A549 (cell line): ENCODE measurements at regions not wholly inside any gene's neighbourhood (a gene's known extent, or its start where the extent isn't known, plus 50 kb on each side); places are given as distances from the start of the nearest gene placed in this dataset.

Source experiments
- ATAC-seq, 2 experiments: fragments of 200-7000 bp in 1 of 2; fragments of >200 bp in 1 of 2; cut with Nextera tagmentation in 1 of 2; cut with Tn5 transposase in 1 of 2; 3 replicates each; pipeline versions ENCODE4 v1.8.0 to v1.9.1; 2018 to 2020; ENCODE audit warnings: mild to moderate bottlenecking in 1 of 2, moderate library complexity in 1 of 2
- CTCF ChIA-PET: fragments of 300-600 bp; sonication (Branson Sonifier 250); formaldehyde crosslinking; extraction: SDS; loops from one replicate; lab custom pipeline; 2021; ENCODE audit warnings: antibody characterized with exemption, inconsistent platforms; lab: Yijun Ruan, JAX
- POLR2A ChIA-PET: fragments of 350-600 bp; formaldehyde crosslinking; extraction: SDS; loops from one replicate; lab custom pipeline; 2021; ENCODE audit warnings: antibody characterized with exemption, inconsistent platforms; lab: Yijun Ruan, JAX
- DNase-seq, 2 experiments: peaks; one replicate each; pipeline versions ENCODE4 v3.0.0 to v3.0.0-alpha.2; 2011 to 2016; ENCODE audit warnings: low read depth in 1 of 2, low spot score in 1 of 2
- FAIRE-seq: peaks from 2 replicates; lab custom pipeline; 2011; peaks lifted over from hg19 to GRCh38; lab: Jason Lieb, UNC
- H3K27ac ChIP-seq, 2 experiments: fragments of >200 bp; sonication (Bioruptor Twin); formaldehyde crosslinking; 3 replicates each; pipeline ENCODE4 v1.5.1; 2016 to 2017
- H3K4me1 ChIP-seq: fragments of >200 bp; sonication (Bioruptor Twin); formaldehyde crosslinking; 3 replicates; pipeline ENCODE4 v1.6.1; 2016
- H3K4me2 ChIP-seq: fragments of >200 bp; sonication (Bioruptor Twin); formaldehyde crosslinking; 3 replicates; pipeline ENCODE4 v1.6.1; 2016
- H3K4me3 ChIP-seq: fragments of >200 bp; sonication (Bioruptor Twin); formaldehyde crosslinking; 3 replicates; pipeline ENCODE4 v1.5.1; 2016
- H3K9me3 ChIP-seq: fragments of >200 bp; sonication (Bioruptor Twin); formaldehyde crosslinking; 3 replicates; pipeline ENCODE4 v1.6.1; 2016
- BCL3 ChIP-seq: fragments of >200 bp; sonication (Bioruptor Twin); formaldehyde crosslinking; IDR thresholded peaks from 3 replicates; pipeline ENCODE4 v1.6.1; 2016
- BHLHE40 ChIP-seq: IDR thresholded peaks from 2 replicates; pipeline ENCODE4 v1.6.1; 2012; ENCODE audit warnings: low read depth, low read length, inconsistent platforms
- CHD2 ChIP-seq: fragments of 150-350 bp; IDR thresholded peaks from 2 replicates; pipeline ENCODE4 v1.6.1; 2014; ENCODE audit warnings: low read length; ENCODE audit not compliant: partially characterized antibody
- E2F6 ChIP-seq: IDR thresholded peaks from 2 replicates; pipeline ENCODE4 v1.6.1; 2012; ENCODE audit warnings: low read depth, borderline replicate concordance
- EHF ChIP-seq: fragments of 250-450 bp; sonication (Bioruptor Pico); IDR thresholded peaks from 2 replicates; pipeline ENCODE4 v1.5.0; 2020; ENCODE audit warnings: mild to moderate bottlenecking
- ESRRA ChIP-seq: fragments of 150-350 bp; IDR thresholded peaks from 2 replicates; pipeline ENCODE4 v1.6.1; 2014; ENCODE audit warnings: mild to moderate bottlenecking, low read length, borderline replicate concordance
- FOSL2 ChIP-seq, 2 experiments: fragments of 450-650 bp in 1 of 2; fragments of >200 bp in 1 of 2; sonication (Bioruptor Twin) in 1 of 2; formaldehyde crosslinking; IDR thresholded peaks; 2 replicates each; pipeline versions ENCODE4 v1.5.0 to v1.6.1; 2016 to 2020; ENCODE audit warnings: mild to moderate bottlenecking in 1 of 2, moderate library complexity in 1 of 2
- GATA3 ChIP-seq: IDR thresholded peaks from 2 replicates; pipeline ENCODE4 v1.6.1; 2012; ENCODE audit warnings: borderline replicate concordance
- HDAC2 ChIP-seq: fragments of 200-600 bp; sonication (generic); IDR thresholded peaks from 2 replicates; pipeline ENCODE4 v1.6.1; 2016
- HOXA7 ChIP-seq: fragments of 250-450 bp; sonication (Bioruptor Pico); IDR thresholded peaks from 2 replicates; pipeline ENCODE4 v1.5.0; 2020; ENCODE audit warnings: mild to moderate bottlenecking, moderate library complexity
- HOXB5 ChIP-seq: fragments of 250-450 bp; sonication (Bioruptor Pico); IDR thresholded peaks from 2 replicates; pipeline ENCODE4 v1.5.0; 2020; ENCODE audit warnings: mild to moderate bottlenecking, moderate library complexity
- KDM1A ChIP-seq: fragments of 200-600 bp; sonication (generic); IDR thresholded peaks from 2 replicates; pipeline ENCODE4 v1.6.1; 2016; ENCODE audit warnings: low read depth, mild to moderate bottlenecking
- MAFK ChIP-seq: fragments of 450-650 bp; IDR thresholded peaks from 2 replicates; pipeline ENCODE4 v1.6.1; 2014; ENCODE audit not compliant: partially characterized antibody
- MAX ChIP-seq: IDR thresholded peaks from 2 replicates; pipeline ENCODE4 v1.6.1; 2012
- NFE2L2 ChIP-seq: fragments of 150-350 bp; conservative IDR thresholded peaks from 2 replicates; pipeline ENCODE4 v1.6.1; 2014; ENCODE audit warnings: low read length
- NPAS2 ChIP-seq: fragments of 250-450 bp; sonication (Bioruptor Pico); IDR thresholded peaks from 2 replicates; pipeline ENCODE4 v1.8.0; 2022; ENCODE audit warnings: mild to moderate bottlenecking, moderate library complexity, borderline replicate concordance
- POLR2AphosphoS2 ChIP-seq: conservative IDR thresholded peaks from 2 replicates; pipeline ENCODE4 v1.6.1; 2012; ENCODE audit warnings: low read length, improper control_type of control experiment, inconsistent platforms
- RFX5 ChIP-seq: fragments of 450-650 bp; IDR thresholded peaks from 2 replicates; pipeline ENCODE4 v1.7.1; 2014; ENCODE audit warnings: antibody characterized with exemption, mild to moderate bottlenecking, moderate library complexity
- RNF2 ChIP-seq: fragments of 200-600 bp; sonication (generic); IDR thresholded peaks from 2 replicates; pipeline ENCODE4 v1.6.1; 2016; ENCODE audit warnings: low read depth, mild to moderate bottlenecking, antibody characterized with exemption, moderate library complexity, borderline replicate concordance
- SMC3 ChIP-seq: fragments of >200 bp; sonication (Bioruptor Twin); formaldehyde crosslinking; IDR thresholded peaks from 3 replicates; pipeline ENCODE4 v1.6.1; 2018; ENCODE audit warnings: inconsistent platforms
- SREBF2 ChIP-seq: fragments of 450-650 bp; IDR thresholded peaks from 2 replicates; pipeline ENCODE4 v1.6.1; 2014; ENCODE audit warnings: mild to moderate bottlenecking, moderate library complexity
- TFCP2L1 ChIP-seq: fragments of 250-450 bp; sonication (Bioruptor Pico); IDR thresholded peaks from 2 replicates; pipeline ENCODE4 v1.5.0; 2021; ENCODE audit warnings: mild to moderate bottlenecking
- TP53 ChIP-seq: fragments of 250-450 bp; sonication (Bioruptor Pico); IDR thresholded peaks from 2 replicates; pipeline ENCODE4 v1.5.0; 2021; ENCODE audit warnings: mild to moderate bottlenecking, moderate library complexity
- USF2 ChIP-seq: fragments of 450-650 bp; IDR thresholded peaks from 2 replicates; pipeline ENCODE4 v1.6.1; 2014; ENCODE audit warnings: antibody characterized with exemption
- ZC3H11A ChIP-seq: fragments of 450-650 bp; IDR thresholded peaks from 2 replicates; pipeline ENCODE4 v1.6.1; 2014; ENCODE audit warnings: antibody characterized with exemption, mild to moderate bottlenecking
- ZFP36 ChIP-seq: fragments of 450-650 bp; IDR thresholded peaks from 2 replicates; pipeline ENCODE4 v1.6.1; 2014; ENCODE audit warnings: borderline replicate concordance; ENCODE audit not compliant: partially characterized antibody
- ZSCAN20 ChIP-seq: fragments of 250-450 bp; sonication (Bioruptor Pico); IDR thresholded peaks from 2 replicates; pipeline ENCODE4 v1.8.0; 2022; ENCODE audit warnings: mild to moderate bottlenecking, moderate library complexity
- WGBS: methylation state at CpG from one replicate; pipeline ENCODE4 v1.1.6; 2017; ENCODE audit errors: missing lambda C conversion rate; 5-methylcytosine and 5-hydroxymethylcytosine counted together

GRCh38 chr7:13257661-13258060, 570.2 kb downstream of the ARL4A start:
- no peak for ATAC-seq
- no peak overlapping the region for H3K27ac ChIP-seq
- CTCF ChIA-PET: interaction anchor here (5.8 kb wide), 1 partner anchor 573 kb away, joined by 42 read pairs; the partner anchor contains the start of gene ARL4A
- no peak overlapping the region for H3K4me2 ChIP-seq
- no peak for DNase-seq
- H3K4me1 ChIP-seq: no peaks in the 10 kb centered on the region
- no peak overlapping the region for H3K4me3 ChIP-seq
- no peaks in the 10 kb centered on the region for H3K9me3 ChIP-seq
- 73% methylated on average over 6 of the region's 6 CpGs for WGBS
- FAIRE-seq: no peak
- TF ChIP-seq MAX (no peak), EHF (CRISPR knock-in tag) (no peak), HDAC2 (no peak), E2F6 (no peak), NPAS2 (CRISPR knock-in tag) (no peak), ZFP36 (no peak), NFE2L2 (no peak), CHD2 (no peak)
- TF ChIP-seq, all 56 proteins: peak for 0
- POLR2A ChIA-PET: interaction anchor here (1.6 kb wide), 1 partner anchor 571 kb away, joined by 4 read pairs; the partner anchor contains the start of gene ARL4A

- no peak overlapping the region for H3K4me2 ChIP-seq
- ChIA-PET POLR2A (no interaction called here), CTCF (interaction anchor here (5.8 kb wide), 1 partner anchor 573 kb away, joined by 42 read pairs; the partner anchor contains the start of gene ARL4A)
- WGBS: 82% methylated on average over 2 of the region's 2 CpGs
- no peak for FAIRE-seq
- DNase-seq: no peak
- H3K4me3 ChIP-seq: no peak overlapping the region
- H3K9me3 ChIP-seq: no peaks in the 10 kb centered on the region
- TF ChIP-seq FOSL2 (IDR thresholded peaks at IDR 0.05): no peak
- TF ChIP-seq FOSL2 (CRISPR knock-in tag; IDR thresholded peaks at IDR 0.05): no peak
- TF ChIP-seq POLR2AphosphoS2: no peak
- no peak for TF ChIP-seq BCL3
- no peak for TF ChIP-seq HOXA7 (CRISPR knock-in tag)
- TF ChIP-seq BHLHE40: no peak
- no peak for TF ChIP-seq SREBF2
- no peak for TF ChIP-seq KDM1A
- TF ChIP-seq TFCP2L1: no peak
- no peak overlapping the region for H3K27ac ChIP-seq
- H3K4me1 ChIP-seq: no peaks in the 10 kb centered on the region
- ATAC-seq: no peak
These were observed 571.0 kb downstream of the ARL4A start for GRCh38 chr7:13258386-13258785.

GRCh38 chr7:13259930-13260329, 572.5 kb downstream of the ARL4A start:
- ATAC-seq (no peak), FAIRE-seq (no peak), DNase-seq (no peak)
- ChIA-PET POLR2A (interaction anchor here (2.4 kb wide), 1 partner anchor 573 kb away, joined by 12 read pairs; the partner anchor contains the start of gene ARL4A), CTCF (interaction anchor here (0.6 to 5.4 kb wide), 7 partner anchors 13 to 737 kb away, joined by 3 to 122 read pairs (median 15); partner anchors contain the start of gene ARL4A)
- no peaks in the 10 kb centered on the region for H3K4me1 ChIP-seq
- no peak overlapping the region for H3K4me3 ChIP-seq
- no peaks in the 10 kb centered on the region for H3K9me3 ChIP-seq
- TF ChIP-seq SMC3 (no peak), TP53 (CRISPR knock-in tag) (no peak), ZSCAN20 (no peak), MAFK (no peak), USF2 (no peak), ZC3H11A (no peak), RFX5 (no peak), EHF (CRISPR knock-in tag) (no peak), RNF2 (no peak), ESRRA (no peak), GATA3 (no peak), HOXB5 (no peak)
- H3K27ac ChIP-seq: no peak overlapping the region
- no peak overlapping the region for H3K4me2 ChIP-seq
